ENCODE measurements at regions not wholly inside any gene's neighbourhood (a gene's known extent, or its start where the extent isn't known, plus 50 kb on each side); places are given as distances from the start of the nearest gene placed in this dataset.

GRCh38 chr15:95298729-95299128, 1031.8 kb upstream of the NR2F2 start:
- DNase-seq, result no peak

GRCh38 chr15:95300958-95301357, 1029.5 kb upstream of the NR2F2 start:
- DNase-seq, result no peak

GRCh38 chr15:95302206-95302605, 1028.3 kb upstream of the NR2F2 start:
- DNase-seq, result no peak

- no peak for DNase-seq
Observed at GRCh38 chr15:95302809-95303208, 1027.7 kb upstream of the NR2F2 start.

GRCh38 chr15:95303713-95304112, 1026.8 kb upstream of the NR2F2 start:
- DNase-seq, result no peak

GRCh38 chr15:95304151-95304946, 1026.2 kb upstream of the NR2F2 start:
- DNase-seq, result no peak

- DNase-seq, result no peak
Observed at GRCh38 chr15:95304947-95305400, 1025.5 kb upstream of the NR2F2 start.

GRCh38 chr15:95307115-95307514, 1023.4 kb upstream of the NR2F2 start:
- no peak for DNase-seq

- no peak for DNase-seq
Observed at GRCh38 chr15:95319242-95319641, 1011.3 kb upstream of the NR2F2 start.

- no peak for DNase-seq
Observed at GRCh38 chr15:95323796-95324195, 1006.7 kb upstream of the NR2F2 start.

- no peak for DNase-seq
Observed at GRCh38 chr15:95324656-95325055, 1005.8 kb upstream of the NR2F2 start.

GRCh38 chr15:95325763-95326404, 1004.6 kb upstream of the NR2F2 start:
- no peak for DNase-seq

GRCh38 chr15:95326431-95327182, 1003.9 kb upstream of the NR2F2 start:
- peak; percentile 7 for DNase-seq

GRCh38 chr15:95327183-95327525, 1003.3 kb upstream of the NR2F2 start:
- no peak for DNase-seq

GRCh38 chr15:95327661-95328060, 1002.8 kb upstream of the NR2F2 start:
- no peak for DNase-seq

GRCh38 chr15:95328559-95328958, 1001.9 kb upstream of the NR2F2 start:
- no peak for DNase-seq

GRCh38 chr15:95329362-95329761, 1001.1 kb upstream of the NR2F2 start:
- DNase-seq, result no peak

GRCh38 chr15:95341686-95342085, 988.8 kb upstream of the NR2F2 start:
- no peak for DNase-seq

GRCh38 chr15:95345867-95346266, 984.6 kb upstream of the NR2F2 start:
- DNase-seq, result no peak

GRCh38 chr15:95346721-95347475, 983.6 kb upstream of the NR2F2 start:
- no peak for DNase-seq

GRCh38 chr15:95347837-95348236, 982.7 kb upstream of the NR2F2 start:
- DNase-seq, result no peak

GRCh38 chr15:95350908-95351307, 979.6 kb upstream of the NR2F2 start:
- no peak for DNase-seq

GRCh38 chr15:95352631-95353187, 977.8 kb upstream of the NR2F2 start:
- no peak for DNase-seq
